Stimulated activated CD4-positive, alpha-beta T cell treated with anti-CD3 and anti-CD28 coated beads, Interleukin-12 subunit alpha, Interleukin-12 subunit beta, amount 100 ng/mL, for 24 hours (primary cell): ENCODE measurements at regions not wholly inside any gene's neighbourhood (a gene's known extent, or its start where the extent isn't known, plus 50 kb on each side); places are given as distances from the start of the nearest gene placed in this dataset.

ENCODE experiments used
- DNase-seq, 2 experiments: peaks; one replicate each; pipeline ENCODE4 v3.0.0-alpha.2; 2020; ENCODE audit warnings: low read depth in 2 of 2

DNA sequence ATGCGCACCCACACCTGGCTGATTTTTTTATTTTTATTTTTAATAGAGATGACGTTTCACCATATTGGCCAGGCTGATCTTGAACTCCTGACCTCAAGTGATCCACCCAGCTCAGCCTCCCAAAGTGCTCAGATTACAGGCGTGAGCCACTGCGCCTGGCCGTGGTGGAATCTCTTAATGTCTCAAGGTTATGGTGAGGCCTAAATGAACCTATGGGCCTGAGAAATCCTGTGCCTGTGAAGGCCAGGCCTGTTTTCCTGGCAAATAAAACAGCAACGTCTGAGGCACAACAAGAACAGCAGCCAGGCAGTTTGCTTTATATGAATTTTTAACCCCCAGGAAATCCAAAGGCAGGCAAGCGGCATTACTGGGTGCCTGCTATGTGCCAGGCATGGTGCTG lies 297.5 kb upstream of the ZMIZ1 start:
- DNase-seq, result no peak

DNA sequence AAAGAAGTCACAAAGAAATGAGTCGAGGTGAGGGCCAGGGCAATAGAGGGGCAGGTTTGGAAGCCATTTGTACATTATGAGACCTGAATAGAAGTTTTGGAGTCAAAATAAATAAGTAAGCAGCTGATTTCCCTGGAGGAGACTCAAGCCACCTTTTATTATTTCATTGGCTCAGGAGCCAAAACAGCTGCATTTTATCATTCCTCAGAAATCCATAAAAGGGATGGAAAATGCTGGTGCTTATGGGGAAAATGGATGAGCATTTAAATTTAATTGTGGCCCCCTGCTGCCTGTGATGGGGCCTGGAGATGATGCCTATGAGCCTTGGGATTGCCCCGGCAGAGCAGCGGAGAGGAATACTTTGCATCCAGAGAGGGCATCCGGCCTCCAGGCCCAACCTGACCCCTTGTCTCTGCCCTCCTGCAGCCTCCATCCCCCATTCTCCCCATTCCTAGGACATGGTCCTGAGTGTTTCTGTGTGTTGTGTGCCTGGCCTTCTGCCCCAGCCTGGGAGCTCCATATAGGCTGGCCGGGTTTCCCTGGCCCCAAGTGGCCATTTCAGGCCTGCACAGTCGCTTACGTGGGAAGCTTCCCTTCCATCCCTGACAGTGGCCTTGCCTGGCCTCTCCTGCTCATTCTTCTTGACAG lies 296.8 kb upstream of the ZMIZ1 start:
- DNase-seq, result no peak

DNA sequence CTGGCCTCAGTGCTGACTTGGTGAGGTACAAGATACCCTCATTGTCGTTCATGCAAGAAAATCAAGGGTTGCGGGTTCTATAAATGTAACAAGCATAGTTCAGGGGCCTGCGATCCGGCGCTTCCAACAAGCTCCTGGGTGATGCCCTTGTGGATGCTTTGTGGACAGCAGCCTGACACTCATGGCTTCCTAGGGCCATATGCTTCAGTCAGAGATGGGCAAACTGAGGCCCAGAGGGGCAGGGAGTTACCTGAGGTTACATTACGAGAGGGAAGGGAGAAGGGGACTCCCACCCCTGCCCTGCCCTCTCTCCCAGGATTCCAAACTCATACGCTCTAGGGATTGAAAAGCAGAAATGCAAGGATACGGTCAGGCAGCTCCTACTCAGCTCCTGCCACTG lies 296.3 kb upstream of the ZMIZ1 start:
- no peak for DNase-seq

DNA sequence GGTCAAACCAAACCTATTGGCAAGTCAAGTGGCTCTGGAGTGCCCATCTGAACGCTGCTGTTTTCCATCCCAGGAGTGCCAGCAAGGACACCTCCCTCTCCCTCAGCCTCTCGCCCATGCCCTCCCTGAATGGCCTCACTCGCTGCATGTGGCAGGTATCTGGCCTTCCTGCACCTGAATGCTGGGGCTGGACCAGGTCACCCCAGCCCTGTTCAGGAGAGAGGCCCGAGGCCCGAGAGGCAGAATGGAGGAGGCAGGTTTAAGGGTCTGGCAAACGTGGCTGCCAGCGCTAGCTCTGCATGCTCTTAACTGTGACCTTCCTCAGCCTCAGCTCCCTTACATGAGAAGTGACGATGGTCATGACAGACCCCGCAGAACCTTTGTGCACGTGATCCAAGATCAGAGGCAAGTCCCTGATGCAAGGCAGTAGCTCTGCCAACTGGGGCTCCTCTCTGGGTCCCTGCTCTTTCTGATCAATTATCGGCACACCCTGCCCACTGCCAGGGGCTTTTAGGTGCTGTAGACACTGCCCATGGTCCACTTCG lies 295.7 kb upstream of the ZMIZ1 start:
- no peak for DNase-seq

DNA sequence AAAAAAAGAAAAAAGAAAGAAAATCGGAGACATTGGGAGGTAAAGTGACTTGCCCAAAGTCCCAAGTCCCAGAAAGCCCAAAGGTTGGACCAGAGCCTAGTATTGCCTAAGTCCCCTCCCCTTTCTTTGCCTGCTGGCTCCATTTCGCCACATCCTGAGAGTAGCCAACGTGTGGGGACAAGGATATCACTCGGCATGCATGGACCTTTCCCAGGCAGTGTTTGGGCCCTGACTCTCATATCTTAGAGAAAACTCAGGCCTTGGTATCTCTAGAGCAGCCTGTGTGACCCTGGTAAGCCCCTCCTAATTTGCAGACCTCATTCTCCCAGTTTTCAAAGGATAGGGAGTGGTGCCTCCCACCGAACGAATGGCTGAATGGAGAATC lies 294.2 kb upstream of the ZMIZ1 start:
- no peak for DNase-seq

DNA sequence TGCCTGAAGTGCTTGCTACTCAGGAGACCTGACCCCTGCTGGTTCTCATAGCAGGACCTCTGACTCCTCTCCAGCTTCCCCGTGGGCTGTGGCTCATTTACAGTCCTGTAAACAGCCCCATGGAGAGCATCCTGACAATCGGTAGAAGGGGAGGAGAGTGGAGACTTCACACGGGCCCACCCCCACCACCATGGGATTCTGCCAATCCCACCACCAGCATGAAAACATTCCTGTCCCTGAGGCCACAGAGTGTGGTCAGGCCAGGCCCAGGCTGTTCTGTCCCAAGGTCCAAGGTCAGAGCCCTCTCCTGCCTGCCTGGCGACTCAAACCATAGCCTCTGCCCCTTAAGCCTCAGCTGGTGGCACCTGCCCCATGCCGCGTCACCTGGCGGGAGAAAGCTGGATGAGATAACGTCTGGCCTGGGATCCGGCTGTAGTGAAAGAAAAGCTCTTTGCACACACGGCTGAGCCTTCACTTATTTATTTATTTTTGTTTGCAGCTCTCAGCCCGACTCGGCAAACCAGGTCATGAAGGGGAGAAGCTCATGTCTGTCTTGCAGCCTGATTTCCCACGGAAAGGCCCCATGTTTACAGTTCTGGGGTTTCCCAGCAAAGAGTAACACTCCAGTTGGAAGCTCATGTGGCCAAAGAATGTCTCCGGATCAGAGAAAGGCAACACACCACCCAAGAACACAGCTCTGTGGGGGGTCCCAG lies 293.6 kb upstream of the ZMIZ1 start:
- no peak for DNase-seq

DNA sequence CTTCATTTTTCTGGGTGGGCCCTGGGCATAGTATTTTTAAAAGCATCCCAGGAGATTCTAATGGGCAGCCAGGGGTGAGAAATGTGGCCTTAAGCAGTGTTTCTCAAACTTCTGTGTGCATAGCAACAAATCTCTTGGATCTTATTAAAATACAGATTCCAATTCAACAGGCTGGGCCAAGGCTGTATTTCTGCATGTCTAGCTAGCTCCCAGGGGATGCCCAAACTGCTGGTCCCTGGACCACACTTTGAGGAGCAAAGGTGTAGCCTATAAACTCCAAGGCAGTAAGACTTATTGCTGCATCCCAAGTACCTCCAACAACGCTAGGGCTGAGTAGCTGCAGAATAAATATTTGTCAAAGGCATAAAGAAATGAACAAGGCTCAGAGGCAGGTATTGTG lies 292.9 kb upstream of the ZMIZ1 start:
- DNase-seq, result no peak

DNA sequence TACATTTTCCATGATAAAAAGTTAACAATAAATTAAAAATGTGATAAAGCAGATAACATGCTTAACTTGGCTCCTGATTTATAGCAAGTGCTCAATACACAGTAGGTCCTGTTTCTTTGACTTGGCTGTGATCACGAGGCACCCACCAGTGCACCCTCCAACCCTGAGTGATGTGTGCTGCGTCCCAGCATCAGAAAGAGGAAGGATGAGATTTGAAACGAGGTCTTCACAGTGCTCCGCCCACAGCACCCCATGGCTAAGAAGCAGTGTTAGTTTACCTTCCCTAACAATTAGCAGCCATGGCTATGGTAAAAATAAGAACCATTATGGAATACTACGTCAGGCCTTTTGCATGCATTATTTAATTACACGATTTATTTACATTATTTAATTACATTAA lies 292.0 kb upstream of the ZMIZ1 start:
- no peak for DNase-seq

DNA sequence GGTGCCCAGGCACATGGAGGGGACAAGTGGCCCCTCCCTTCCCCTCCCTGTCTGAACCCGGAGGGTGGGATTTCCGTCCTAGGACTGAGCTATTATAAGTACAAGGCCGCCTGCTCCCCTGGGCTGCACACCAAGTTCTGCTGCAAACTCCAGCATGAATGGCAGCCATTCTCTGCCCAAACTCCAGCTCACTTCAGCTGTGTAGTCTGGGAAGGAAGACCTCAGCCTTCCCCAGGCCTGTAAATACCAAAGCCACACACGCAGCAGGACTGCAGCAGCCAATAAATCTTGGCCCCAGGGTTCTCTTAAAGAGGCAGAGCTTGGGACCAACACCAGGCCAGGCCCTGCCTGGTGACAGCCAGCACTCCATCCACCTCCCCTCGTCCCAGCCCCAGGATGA lies 291.3 kb upstream of the ZMIZ1 start:
- no peak for DNase-seq

DNA sequence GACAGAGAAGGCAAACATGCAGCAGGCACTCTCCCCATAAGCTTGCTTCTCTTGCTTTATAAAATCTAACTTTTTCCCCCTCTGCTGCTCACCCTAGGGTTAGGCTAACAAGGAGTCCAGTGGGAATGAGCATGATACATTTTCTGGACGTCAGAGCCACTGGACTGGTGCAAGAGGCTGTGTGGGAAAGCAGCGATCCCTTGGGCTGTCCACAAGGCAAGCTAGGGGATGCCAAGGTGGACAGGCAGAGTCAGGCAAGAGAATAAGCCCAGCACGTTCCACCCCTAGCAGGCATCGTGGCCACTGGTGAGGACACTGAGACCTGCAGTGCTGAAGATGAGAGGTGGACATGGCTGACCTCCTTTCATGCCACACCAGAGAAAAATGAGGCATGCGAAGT lies 290.9 kb upstream of the ZMIZ1 start:
- no peak for DNase-seq

DNA sequence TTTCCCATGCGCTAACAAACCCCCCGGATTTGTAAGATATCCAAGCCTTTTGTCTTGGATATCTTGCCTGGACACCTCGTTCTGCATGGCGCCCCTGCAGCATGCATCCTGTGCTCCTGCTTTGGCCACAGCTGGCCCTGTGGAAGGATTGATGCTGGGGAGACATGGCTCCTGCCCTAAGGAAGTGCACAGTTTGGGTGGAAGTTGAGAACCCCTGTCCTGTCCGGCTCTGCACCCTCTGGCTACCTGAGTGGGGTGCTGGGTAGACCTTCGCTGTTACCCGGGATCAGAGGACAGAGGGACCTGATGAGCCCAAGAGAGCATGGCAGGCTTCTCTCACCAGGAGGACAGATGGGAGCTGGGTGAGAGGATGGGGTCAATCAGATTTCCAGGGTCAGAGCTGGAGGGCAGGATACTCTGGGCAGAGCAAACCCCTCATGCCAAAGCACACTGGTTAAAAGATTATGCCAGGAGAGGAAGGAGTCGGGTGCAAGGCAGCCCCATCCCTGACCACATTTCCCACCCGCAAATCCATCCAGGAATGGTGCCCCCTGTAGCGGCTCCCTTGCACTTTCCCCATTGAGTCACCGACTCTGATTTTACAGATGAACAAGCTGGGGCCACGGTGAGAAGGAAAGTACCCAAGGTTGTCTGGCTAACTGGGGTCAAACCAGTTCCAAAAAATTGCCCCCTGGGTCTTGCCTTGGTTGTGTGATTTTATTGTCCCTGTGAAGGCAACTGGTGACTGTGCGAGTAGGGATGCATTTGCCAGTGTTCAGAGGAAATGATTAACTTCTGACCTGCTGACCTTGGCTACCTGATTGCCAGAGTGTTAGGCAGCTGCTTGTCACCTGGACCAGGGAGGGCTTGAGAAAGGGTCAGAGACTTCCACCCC lies 290.1 kb upstream of the ZMIZ1 start:
- DNase-seq, result no peak

DNA sequence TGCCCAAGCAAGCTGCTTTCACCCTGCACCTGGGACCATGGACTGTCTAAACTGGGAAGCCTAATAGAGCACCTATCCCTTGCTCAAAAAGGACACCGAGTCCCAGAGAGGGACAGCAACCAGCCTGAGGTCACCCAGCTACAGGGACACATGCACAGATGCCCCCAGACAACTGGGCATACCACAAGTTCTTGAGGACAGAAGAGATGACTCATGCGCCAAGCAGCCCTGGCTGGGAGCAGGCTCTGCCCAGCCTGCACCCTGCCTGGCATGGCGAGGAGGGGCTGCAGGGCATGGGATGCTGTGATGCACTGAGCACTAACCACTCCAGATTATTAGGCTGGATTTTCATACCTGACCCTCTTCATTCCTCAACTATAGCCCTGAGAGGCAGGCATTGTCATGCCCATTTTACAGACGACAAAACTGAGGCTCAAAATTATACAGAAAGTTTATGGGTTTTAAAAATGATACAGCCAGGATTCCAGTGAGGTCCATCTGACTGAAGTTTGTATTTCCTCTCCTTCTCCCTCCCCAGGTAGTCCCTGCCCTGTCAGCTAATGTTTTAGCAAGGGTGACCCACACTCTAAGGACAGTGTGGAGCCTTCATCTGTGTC lies 289.3 kb upstream of the ZMIZ1 start:
- DNase-seq, result no peak

DNA sequence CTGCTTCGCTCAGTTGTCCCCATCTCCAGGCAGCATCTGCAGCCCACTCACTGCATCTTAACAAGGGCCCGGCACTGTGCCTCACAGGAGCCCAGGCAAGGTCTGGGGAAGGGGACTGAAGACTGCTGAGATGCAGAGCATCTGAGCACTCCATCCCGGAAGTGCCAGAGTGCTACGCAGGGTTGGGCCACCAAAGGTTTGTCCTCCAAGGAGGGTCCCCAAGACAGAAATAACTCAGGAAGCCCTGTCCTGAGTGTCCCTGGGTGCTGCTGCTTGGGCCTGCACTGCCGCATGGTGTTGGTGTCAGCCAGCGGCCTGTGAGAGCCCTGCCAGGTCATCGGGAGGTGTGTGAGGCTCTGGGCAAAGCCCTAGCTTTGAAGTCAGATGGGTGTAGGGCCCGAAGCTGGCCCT lies 288.2 kb upstream of the ZMIZ1 start:
- DNase-seq, result no peak

DNA sequence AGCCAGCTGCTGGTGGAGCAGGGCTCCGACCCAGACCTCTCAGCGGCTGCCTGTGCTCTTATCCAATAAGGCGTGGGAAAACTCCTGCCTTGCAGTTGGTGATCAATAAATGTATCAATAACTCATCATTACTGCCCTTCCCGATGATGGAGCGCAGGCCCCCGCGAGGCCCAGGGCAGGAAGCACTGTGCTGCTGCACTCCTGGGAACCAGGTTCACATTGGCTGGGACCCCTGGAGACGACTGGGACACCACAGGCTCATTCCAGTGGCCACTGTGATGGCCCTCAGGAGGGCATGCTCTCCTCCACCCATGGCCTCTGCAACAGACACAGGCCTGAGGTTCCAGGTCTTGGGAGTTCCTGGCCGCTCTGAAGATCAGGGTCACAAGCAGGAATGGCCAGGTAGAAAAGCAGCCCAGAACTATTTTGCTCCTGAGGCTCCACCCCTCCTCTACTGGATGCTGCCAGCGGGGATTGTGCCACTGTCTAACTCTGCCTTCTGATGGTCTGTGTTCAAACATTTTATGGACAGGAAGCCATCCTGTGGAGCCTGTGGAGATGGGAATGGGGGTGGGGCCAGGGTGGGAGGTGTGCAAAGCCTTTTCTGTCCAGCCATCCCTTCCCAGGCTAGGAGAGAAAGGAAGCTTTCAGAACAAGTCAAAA lies 287.4 kb upstream of the ZMIZ1 start:
- DNase-seq, result no peak

DNA sequence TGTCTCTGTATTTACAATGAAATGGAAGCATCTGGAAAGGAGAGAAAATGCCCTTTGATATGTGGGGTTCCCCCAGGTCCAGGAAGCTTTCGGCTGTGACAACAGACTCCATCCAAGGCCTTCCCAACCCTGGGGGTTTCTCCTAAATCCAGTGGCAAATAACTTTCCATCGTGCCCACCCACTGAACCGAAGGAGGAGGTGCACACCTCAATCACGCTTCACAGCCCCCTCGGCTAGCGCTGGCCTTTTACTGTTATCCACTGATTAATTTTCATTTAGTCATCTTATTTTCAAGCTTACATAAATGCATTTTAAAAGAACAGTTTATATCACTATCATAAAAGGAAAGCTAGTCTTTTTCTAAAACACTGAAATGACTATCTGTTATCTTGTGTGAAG lies 286.8 kb upstream of the ZMIZ1 start:
- no peak for DNase-seq

DNA sequence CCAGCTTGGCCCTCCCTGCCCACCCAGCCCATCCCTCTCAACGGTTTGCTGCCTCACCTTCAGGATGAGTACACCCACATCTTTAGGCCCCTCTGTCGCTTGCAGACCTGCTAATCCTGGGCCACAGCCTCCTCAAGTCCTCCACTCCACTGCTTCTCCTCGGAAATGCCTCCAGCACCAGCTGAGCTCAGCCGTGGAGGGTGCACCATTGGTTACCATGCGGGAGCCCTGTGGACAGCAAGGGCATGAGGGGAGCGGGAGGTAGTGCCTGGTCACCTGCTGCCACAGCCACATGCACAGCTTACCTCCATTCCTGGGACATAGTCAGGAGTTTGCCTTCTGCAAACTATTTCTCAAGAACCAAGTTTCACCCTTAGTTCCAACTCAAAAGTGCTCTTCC lies 286.3 kb upstream of the ZMIZ1 start:
- DNase-seq, result no peak

DNA sequence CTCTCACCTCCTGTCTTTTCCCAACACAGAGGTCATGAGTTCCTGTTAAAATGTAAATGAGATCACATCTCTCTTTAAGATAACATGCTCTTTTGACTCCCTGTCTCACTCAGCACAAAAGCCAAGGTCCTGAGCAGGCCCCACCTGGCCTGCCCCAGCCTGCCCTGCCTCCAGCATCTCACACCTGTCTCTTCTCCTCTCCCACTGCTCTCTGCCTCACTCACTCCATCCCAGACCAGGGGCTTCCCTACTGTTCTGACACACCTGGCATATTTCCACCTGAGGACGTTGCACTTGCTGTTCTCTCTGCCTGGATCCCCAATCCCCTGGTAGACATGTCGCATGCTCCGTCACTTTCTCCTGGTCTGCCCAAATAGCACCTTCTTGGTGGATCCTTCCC lies 285.0 kb upstream of the ZMIZ1 start:
- DNase-seq, result no peak

DNA sequence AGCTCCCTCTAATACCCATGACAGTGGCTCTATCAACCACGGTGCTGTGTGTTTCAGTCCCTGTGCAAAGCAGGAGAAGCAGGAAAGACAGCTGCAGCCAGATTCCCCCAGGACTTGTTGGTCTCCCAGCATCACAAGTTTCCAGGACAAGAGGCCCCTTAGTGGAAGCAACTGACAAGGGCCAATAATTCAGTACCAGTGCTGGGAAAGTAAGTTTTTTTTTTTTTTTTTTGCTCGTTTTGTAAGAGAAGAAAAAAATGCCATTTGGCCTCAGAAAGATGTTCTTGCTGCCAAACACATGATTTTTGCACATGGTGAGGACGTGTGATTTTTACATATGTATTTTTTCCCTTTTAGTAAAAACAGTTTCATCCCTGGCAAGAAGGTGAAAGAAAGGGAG lies 284.2 kb upstream of the ZMIZ1 start:
- no peak for DNase-seq

DNA sequence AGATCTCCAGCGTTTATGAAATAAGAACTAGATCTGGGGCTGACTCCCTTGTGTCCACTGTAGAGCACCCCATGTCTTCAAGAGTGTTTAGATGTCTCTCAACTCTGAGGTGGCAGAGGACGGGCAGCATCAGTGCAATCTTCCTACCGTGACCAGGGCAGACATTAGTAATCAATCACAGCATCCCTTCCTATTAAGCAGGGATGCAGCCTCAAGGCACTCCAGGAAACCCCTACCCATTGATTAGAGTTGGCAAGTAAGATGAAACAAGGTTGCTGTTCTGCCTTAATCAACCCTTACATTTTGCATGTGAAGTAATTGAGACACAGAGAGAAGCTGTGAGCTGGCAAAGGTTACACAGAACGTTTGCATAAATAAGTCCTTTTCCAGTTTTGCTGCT lies 283.7 kb upstream of the ZMIZ1 start:
- no peak for DNase-seq

DNA sequence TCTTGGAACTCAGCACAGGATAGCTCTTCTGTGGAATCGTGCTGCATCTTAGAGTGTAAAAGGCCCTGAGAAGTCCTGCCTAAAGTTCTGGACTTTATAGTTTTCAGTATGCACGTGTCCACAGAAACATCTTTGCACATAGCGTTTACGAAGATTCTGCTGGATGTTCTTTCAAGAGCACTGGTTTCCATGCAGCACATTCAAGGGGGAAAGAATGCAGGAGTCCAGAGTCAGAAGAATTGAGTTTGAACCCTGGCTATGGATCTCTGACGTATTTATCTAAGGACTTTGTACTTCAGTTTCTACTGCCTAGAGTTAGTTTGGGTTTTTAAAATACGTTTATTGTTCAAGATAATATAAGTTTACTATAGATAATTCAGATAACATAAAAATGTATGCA lies 282.8 kb upstream of the ZMIZ1 start:
- no peak for DNase-seq

DNA sequence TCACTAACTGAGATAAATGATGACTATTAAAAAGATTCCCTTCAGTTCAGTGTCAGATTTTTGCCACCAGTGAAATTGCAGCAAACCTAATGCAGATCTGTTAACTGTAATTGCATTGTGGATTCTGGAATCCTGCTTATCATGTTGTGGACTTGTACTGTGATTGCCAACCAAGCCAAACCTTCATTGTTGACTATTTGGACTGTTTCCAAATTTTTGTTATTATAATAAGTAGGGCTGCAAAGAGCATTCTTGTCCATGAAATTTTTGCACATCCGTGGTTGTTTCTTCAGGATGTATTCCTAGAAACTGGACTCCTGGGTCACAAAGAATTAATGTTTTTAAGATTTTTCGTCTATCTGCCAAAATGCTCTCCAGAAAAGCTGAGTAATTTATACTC lies 281.6 kb upstream of the ZMIZ1 start:
- DNase-seq, result no peak
